GM23338 (cell line): ENCODE measurements at regions not wholly inside any gene's neighbourhood (a gene's known extent, or its start where the extent isn't known, plus 50 kb on each side); places are given as distances from the start of the nearest gene placed in this dataset.
A peak's percentile ranks its signal among the peaks of the same experiment; 100 is the strongest.

Experiments used
- ATAC-seq: fragments of 200-7000 bp; cut with Tn5 transposase; 3 replicates; pipeline ENCODE4 v1.9.1; 2020
- DNase-seq: peaks from one replicate; pipeline ENCODE4 v3.0.0-alpha.2; 2015; ENCODE audit warnings: low spot score
- H2AFZ ChIP-seq: fragments of 200-600 bp; sonication (generic); 2 replicates; pipeline ENCODE4 v1.8.0; 2016; ENCODE audit warnings: antibody characterized with exemption, mild to moderate bottlenecking, moderate library complexity
- H3F3A ChIP-seq: fragments of 200-600 bp; sonication (generic); replicated peaks from 2 replicates; pipeline ENCODE4 v1.8.0; 2017; ENCODE audit warnings: antibody characterized with exemption, mixed run types, low read depth
- H3K27ac ChIP-seq: fragments of 200-600 bp; sonication (generic); 2 replicates; pipeline ENCODE4 v1.6.1; 2016; ENCODE audit warnings: low read depth
- H3K27me3 ChIP-seq: fragments of 200-600 bp; sonication (generic); 2 replicates; pipeline ENCODE4 v1.8.0; 2016; ENCODE audit warnings: mild to moderate bottlenecking, mixed run types, moderate library complexity; ENCODE audit not compliant: insufficient read depth
- H3K36me3 ChIP-seq: fragments of 200-600 bp; sonication (generic); 2 replicates; pipeline ENCODE4 v1.8.0; 2016; ENCODE audit warnings: mild to moderate bottlenecking; ENCODE audit not compliant: insufficient read depth
- H3K4me1 ChIP-seq: fragments of 200-600 bp; sonication (generic); 2 replicates; pipeline ENCODE4 v1.8.0; 2016; ENCODE audit warnings: mild to moderate bottlenecking, moderate library complexity; ENCODE audit not compliant: insufficient read depth
- H3K4me2 ChIP-seq: fragments of 200-600 bp; sonication (generic); 2 replicates; pipeline ENCODE4 v1.7.1; 2017; ENCODE audit warnings: mixed run types
- H3K4me3 ChIP-seq: fragments of 200-600 bp; sonication (generic); 2 replicates; pipeline ENCODE4 v1.6.1; 2016; ENCODE audit warnings: mixed run types
- H3K79me2 ChIP-seq: fragments of 200-600 bp; sonication (generic); replicated peaks from 2 replicates; pipeline ENCODE4 v1.8.0; 2017; ENCODE audit warnings: mild to moderate bottlenecking; ENCODE audit not compliant: insufficient read depth
- H3K9me2 ChIP-seq: fragments of 200-600 bp; sonication (generic); 2 replicates; pipeline ENCODE4 v1.8.0; 2017; ENCODE audit not compliant: insufficient read depth
- H4K20me1 ChIP-seq: fragments of 200-600 bp; sonication (generic); replicated peaks from 2 replicates; pipeline ENCODE4 v1.8.0; 2017; ENCODE audit warnings: mild to moderate bottlenecking; ENCODE audit not compliant: insufficient read depth
- H3K27ac Mint-ChIP-seq: 2 replicates; pipeline ENCODE4 v1.8.0; 2020; ENCODE audit warnings: inconsistent platforms, mild to moderate bottlenecking, moderate library complexity, mixed read lengths
- H3K27me3 Mint-ChIP-seq: 3 replicates; pipeline ENCODE4 v1.8.0; 2022; ENCODE audit warnings: low read depth, mild to moderate bottlenecking, moderate library complexity, mixed read lengths, inconsistent platforms; ENCODE audit not compliant: insufficient read depth, poor library complexity
- H3K36me3 Mint-ChIP-seq: 3 replicates; pipeline ENCODE4 v1.8.0; 2021; ENCODE audit warnings: low read depth, mild to moderate bottlenecking, inconsistent platforms, moderate library complexity, mixed read lengths
- H3K4me1 Mint-ChIP-seq: 3 replicates; pipeline ENCODE4 v1.8.0; 2020; ENCODE audit warnings: mild to moderate bottlenecking, inconsistent platforms, mixed read lengths
- H3K4me3 Mint-ChIP-seq: 3 replicates; pipeline ENCODE4 v1.8.0; 2021; ENCODE audit warnings: moderate library complexity, mild to moderate bottlenecking, inconsistent platforms, mixed read lengths
- H3K9me3 Mint-ChIP-seq: 3 replicates; pipeline ENCODE4 v1.8.0; 2020; ENCODE audit warnings: moderate library complexity, mild to moderate bottlenecking, inconsistent platforms, mixed read lengths
- CTCF ChIP-seq, 2 experiments: fragments of 200-600 bp in 1 of 2; sonication (generic) in 1 of 2; conservative IDR thresholded peaks; 2 replicates each; pipeline versions ENCODE4 v1.5.1 to v1.6.1; 2016 to 2017; ENCODE audit warnings: antibody characterized with exemption in 2 of 2, low read depth in 2 of 2, mild to moderate bottlenecking in 2 of 2, moderate library complexity in 1 of 2
- ETS1 ChIP-seq: IDR thresholded peaks from 2 replicates; pipeline ENCODE4 v1.6.1; 2016; ENCODE audit warnings: antibody characterized with exemption
- EZH2 ChIP-seq: fragments of 200-600 bp; sonication (generic); IDR thresholded peaks from one replicate; pipeline ENCODE4 v1.8.0; 2017; ENCODE audit warnings: antibody characterized with exemption, mild to moderate bottlenecking, low read depth; ENCODE audit not compliant: unreplicated experiment
- REST ChIP-seq: IDR thresholded peaks from one replicate; pipeline ENCODE4 v1.6.1; 2018; ENCODE audit warnings: antibody characterized with exemption; ENCODE audit not compliant: unreplicated experiment
- STAT1 ChIP-seq: IDR thresholded peaks from one replicate; pipeline ENCODE4 v1.6.1; 2016; ENCODE audit warnings: antibody characterized with exemption; ENCODE audit not compliant: unreplicated experiment
- ZNF462 ChIP-seq: fragments of 250-450 bp; sonication (Bioruptor Pico); IDR thresholded peaks from 2 replicates; pipeline ENCODE4 v1.5.0; 2020; ENCODE audit warnings: mild to moderate bottlenecking, moderate library complexity

- Histone ChIP-seq H2AFZ (no peak overlapping the region), H3K27ac (no peak overlapping the region), H3K4me1 (no peaks in the 10 kb centered on the region), H4K20me1 (no peaks in the 10 kb centered on the region; the same call in 1 of the 2 replicates), H3K79me2 (no peaks in the 10 kb centered on the region), H3K36me3 (no peaks in the 10 kb centered on the region), H3K9me2 (no peaks in the 10 kb centered on the region), H3K27me3 (no peaks in the 10 kb centered on the region), H3K4me3 (no peak overlapping the region), H3F3A (no peaks in the 10 kb centered on the region), H3K4me2 (no peak overlapping the region)
- H3K9me3 Mint-ChIP-seq, result no peaks in the 10 kb centered on the region
- peaks cover 1% of the 10 kb centered on the region for H3K27me3 Mint-ChIP-seq
- no peaks in the 10 kb centered on the region for H3K36me3 Mint-ChIP-seq
- TF ChIP-seq ZNF462 (no peak), REST (peak; percentile 40), EZH2 (no peak), ETS1 (no peak), CTCF (conservative IDR thresholded peaks at IDR 0.05; ENCODE audit: low read depth in 2 of 2) (no peak), STAT1 (no peak)
- ATAC-seq (no peak), DNase-seq (no peak)
- H3K4me1 Mint-ChIP-seq, result peaks cover 5% of the 10 kb centered on the region
- no peak overlapping the region for H3K4me3 Mint-ChIP-seq
- H3K27ac Mint-ChIP-seq, result no peak overlapping the region
Observed at GRCh38 chr15:99844150-99844549, 110.9 kb upstream of the LYSMD4 start.
